IPS DF 19.7 (cell line): ENCODE measurements at regions not wholly inside any gene's neighbourhood (a gene's known extent, or its start where the extent isn't known, plus 50 kb on each side); places are given as distances from the start of the nearest gene placed in this dataset.
"Not testable (repeated sequence)": the region's sequence is repeated elsewhere in the genome, so short reads cannot be mapped to it uniquely, and the experiment has no call there.

Experiments
- DNase-seq: peaks from one replicate; pipeline ENCODE4 v3.0.0-alpha.2; 2013; ENCODE audit warnings: low read depth, low spot score

- no peak for DNase-seq
Observed at GRCh38 chr10:84632866-84633265, 304.5 kb downstream of the CCSER2 start.

- DNase-seq = no peak
Observed at GRCh38 chr10:84634636-84635035, 306.2 kb downstream of the CCSER2 start.

DNA sequence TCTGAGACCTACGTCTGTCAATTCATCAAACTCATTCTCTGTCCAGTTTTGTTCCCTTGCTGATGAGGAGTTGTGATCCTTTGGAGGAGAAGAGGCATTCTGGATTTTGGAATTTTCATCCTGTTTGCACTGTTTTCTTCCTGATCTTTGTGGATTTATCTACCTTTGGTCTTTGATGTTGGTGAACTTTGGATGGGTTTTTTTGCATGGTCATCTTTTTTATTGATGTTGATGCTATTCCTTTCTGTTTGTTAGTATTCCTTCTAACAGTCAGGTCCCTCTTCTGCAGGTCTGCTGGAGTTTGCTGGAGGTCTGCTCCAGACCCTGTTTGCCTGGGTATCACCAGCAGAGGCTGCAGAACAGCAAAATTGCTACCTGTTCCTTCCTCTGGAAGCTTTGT is 322.2 kb downstream of the CCSER2 start:
- not testable (repeated sequence) for DNase-seq

GRCh38 chr10:84654671-84655070 is 326.3 kb downstream of the CCSER2 start:
- no peak for DNase-seq

DNA sequence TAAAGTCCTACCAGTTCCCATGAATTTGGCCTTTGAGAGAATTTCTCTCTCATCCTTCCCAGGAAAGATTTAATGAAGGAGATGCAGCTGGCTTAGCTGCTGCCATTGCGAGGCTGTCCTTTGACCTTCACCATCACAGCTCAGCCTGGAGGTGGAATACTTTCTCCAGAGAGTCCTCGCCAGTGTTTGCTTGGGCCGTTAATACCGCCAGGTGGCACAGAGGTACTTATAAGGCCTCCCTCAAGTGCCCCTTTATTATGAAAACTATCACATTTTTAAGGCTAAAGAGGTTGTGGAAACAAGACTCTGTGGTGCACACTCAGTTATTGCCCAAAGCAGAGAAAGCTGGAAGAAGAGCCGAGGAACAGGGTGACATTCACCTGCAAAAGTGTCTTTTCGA is 330.6 kb downstream of the CCSER2 start:
- DNase-seq = no peak

GRCh38 chr10:84659497-84660439 is 331.4 kb downstream of the CCSER2 start:
- no peak for DNase-seq

DNA sequence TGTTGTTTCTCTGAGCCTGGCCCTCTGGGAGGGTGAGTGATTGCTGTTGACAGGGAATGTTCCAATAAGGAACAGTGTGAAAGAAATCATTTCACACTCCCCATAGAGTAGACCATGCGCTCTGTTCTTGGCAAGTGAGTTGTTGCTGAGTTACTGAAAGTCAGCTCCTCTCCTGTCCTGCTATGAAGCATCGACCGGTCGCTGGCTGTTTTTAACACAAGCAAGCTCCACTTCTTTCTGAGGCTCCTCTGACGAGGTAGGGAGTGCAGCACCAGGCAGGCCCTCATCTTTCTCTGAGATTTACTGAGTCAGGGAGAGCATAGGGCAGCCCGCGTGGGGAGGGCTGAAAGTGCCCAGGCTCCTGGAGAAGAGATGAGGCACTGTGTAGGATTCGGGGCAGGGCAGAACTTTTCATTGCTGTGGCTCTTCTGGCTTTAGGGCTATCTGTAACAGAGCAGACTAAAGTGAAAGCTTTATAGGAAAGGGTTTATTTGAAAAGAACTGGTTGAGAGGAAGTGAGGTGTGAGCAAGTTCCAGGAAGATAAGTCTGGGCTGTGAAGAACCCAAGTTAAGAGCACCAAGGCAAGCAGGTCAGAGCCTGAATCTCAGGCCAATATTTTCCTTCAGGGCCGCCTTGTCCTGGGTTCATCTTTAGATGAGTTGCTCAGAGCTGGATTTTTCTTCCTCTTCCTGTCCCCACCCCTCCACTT is 332.2 kb downstream of the CCSER2 start:
- no peak for DNase-seq

- DNase-seq = no peak
Observed at GRCh38 chr10:84665211-84665610, 336.8 kb downstream of the CCSER2 start.

- peak; percentile 47 for DNase-seq
Observed at GRCh38 chr10:84665883-84666463, 337.6 kb downstream of the CCSER2 start.

- DNase-seq = no peak
Observed at GRCh38 chr10:84668186-84668763, 339.9 kb downstream of the CCSER2 start.

DNA sequence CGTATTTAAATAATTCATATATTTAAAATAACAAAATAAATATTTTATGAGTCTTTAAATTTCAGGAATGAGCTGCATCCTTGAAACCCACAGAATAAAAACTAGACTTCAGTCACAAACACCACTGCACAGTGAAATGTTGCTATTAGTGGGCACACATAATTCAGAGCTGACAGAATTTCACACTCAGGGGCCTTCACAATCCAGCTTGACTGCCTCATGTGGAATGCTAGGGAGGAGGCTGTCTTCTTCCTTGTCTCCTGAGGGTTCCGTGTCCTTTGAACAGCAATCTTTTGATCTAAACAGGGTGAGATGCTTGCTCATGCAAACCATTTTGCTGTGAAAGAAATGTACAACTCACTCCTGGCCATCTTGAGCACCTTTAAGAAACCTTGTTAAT is 346.7 kb downstream of the CCSER2 start:
- DNase-seq = no peak

GRCh38 chr10:84676536-84676935 is 348.1 kb downstream of the CCSER2 start:
- no peak for DNase-seq

GRCh38 chr10:84681781-84682180 is 353.4 kb downstream of the CCSER2 start:
- no peak for DNase-seq

GRCh38 chr10:84683550-84683949 is 355.2 kb downstream of the CCSER2 start:
- no peak for DNase-seq

DNA sequence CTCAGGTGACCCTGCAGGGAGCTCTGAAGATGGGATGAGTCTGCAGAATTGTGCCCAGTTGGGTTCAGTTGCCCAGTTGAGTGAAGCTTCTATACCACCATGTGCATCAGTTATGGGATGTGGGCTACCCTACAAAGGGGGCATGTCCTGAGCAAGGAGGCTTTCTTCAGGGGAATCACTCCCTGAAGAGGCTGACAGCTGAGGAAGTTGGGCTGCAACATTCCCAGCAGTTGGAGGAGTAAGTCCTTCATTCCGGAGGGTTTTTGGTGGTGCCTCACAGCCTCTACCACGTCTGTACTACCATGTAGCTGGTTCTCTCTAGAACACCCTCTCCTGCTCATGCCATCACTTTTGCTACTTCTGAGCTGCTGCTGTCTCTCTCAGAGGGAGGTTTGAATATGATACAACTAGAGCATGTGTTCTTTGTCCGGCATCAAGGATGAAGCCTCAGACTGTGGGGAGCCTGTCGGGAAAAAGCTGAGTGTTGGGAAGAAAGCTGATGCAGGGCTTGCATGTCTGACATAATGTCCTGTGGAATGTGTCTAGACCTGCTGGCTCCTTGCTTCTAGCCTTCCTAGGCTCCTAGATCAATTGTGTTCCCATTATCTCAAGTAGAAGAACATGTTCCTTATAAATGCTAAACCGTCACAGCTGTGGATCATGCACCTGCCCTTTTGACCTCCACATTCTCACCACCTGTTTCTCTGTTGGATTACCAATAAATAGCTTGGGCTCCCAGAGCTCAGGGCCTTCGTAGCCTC is 355.8 kb downstream of the CCSER2 start:
- DNase-seq = no peak

DNA sequence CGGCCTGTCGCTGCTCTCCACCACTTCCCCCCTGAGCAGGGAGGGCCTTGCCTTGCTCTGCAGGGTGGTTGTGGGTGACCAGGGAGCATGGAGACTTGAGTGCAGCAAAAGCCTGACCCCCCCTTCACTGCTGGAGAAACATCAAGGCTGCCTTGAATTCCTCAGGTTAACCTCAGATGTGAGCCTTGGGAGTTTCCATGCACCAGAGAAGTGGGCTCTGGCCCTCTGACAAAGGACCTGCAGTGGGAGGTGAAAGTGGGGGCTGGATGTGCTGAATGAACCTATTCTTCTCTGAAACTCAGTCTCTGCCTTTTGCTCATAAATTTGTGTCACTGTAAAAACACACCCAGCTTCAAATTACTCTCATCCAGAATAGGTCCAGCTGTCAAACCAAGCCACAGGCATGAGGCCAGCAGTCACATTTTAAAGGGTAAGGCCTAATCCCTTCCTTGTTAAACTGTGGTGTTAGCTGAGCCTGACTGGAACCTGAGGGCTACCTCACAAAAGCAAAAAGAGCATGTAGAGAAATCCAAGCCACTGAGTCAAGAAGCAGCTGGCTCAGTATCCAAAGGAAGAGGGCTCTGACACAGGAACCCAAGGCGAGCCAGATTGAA is 356.8 kb downstream of the CCSER2 start:
- no peak for DNase-seq

DNA sequence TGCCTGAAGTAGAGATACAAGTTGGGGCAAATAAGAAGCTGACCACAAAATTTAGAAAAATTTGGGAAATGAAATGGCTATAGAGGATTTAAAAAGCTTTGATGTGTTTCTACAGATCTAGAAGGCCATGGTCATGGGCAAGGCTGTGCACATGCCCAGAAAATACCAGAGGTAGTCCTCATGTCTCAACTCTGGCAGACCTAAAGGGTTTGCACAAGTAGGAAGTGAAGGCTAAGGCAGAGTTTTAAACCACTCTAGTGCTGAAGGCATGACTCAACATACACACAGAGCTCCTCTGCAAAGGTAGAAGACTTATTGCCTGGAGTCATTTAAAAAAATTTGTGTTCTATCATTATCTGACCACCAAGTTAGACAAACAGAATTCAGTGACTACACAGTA is 364.6 kb downstream of the CCSER2 start:
- DNase-seq = no peak

GRCh38 chr10:84695902-84696301 is 367.5 kb downstream of the CCSER2 start:
- no peak for DNase-seq

GRCh38 chr10:84696610-84697009 is 368.2 kb downstream of the CCSER2 start:
- no peak for DNase-seq

- DNase-seq = no peak
Observed at GRCh38 chr10:84698989-84699388, 370.6 kb downstream of the CCSER2 start.
